HTR-8/SVneo (cell line): ENCODE measurements at regions not wholly inside any gene's neighbourhood (a gene's known extent, or its start where the extent isn't known, plus 50 kb on each side); places are given as distances from the start of the nearest gene placed in this dataset.
"Not testable (repeated sequence)": the region's sequence is repeated elsewhere in the genome, so short reads cannot be mapped to it uniquely, and the experiment has no call there.

ENCODE experiments used
- DNase-seq: peaks from one replicate; pipeline ENCODE4 v3.0.0; 2011; ENCODE audit warnings: low spot score, mixed read lengths; ENCODE audit not compliant: insufficient read length
- FAIRE-seq: peaks from 2 replicates; lab custom pipeline; 2011; peaks lifted over from hg19 to GRCh38; lab: Jason Lieb, UNC

- DNase-seq = no peak
- no peak for FAIRE-seq
Observed at GRCh38 chr6:48389146-48390043, 278.4 kb upstream of the PTCHD4 start.

- no peak for FAIRE-seq
Observed at GRCh38 chr6:48388044-48388443, 277.0 kb upstream of the PTCHD4 start.

GRCh38 chr6:48378884-48379407 lies 267.9 kb upstream of the PTCHD4 start:
- DNase-seq (no peak), FAIRE-seq (no peak)

More at GRCh38 chr6:48388044-48388443, 277.0 kb upstream of the PTCHD4 start:
- DNase-seq = no peak

- FAIRE-seq = no peak
- no peak for DNase-seq
Observed at GRCh38 chr6:48377115-48377514, 266.1 kb upstream of the PTCHD4 start.

GRCh38 chr6:48371226-48371625 lies 260.2 kb upstream of the PTCHD4 start:
- not testable (repeated sequence) for DNase-seq, FAIRE-seq

- no peak for FAIRE-seq
- no peak for DNase-seq
Observed at GRCh38 chr6:48369100-48369499, 258.1 kb upstream of the PTCHD4 start.

- FAIRE-seq = no peak
- no peak for DNase-seq
Observed at GRCh38 chr6:48325701-48326100, 214.7 kb upstream of the PTCHD4 start.

GRCh38 chr6:48318670-48319069 lies 207.7 kb upstream of the PTCHD4 start:
- no peak for DNase-seq
- FAIRE-seq = no peak

GRCh38 chr6:48315915-48316314 lies 204.9 kb upstream of the PTCHD4 start:
- no peak for DNase-seq
- FAIRE-seq = no peak

- DNase-seq = no peak
- FAIRE-seq = no peak
Observed at GRCh38 chr6:48315051-48315719, 204.2 kb upstream of the PTCHD4 start.

GRCh38 chr6:48311301-48311700 lies 200.3 kb upstream of the PTCHD4 start:
- DNase-seq (no peak), FAIRE-seq (no peak)

- FAIRE-seq (no peak), DNase-seq (no peak)
Observed at GRCh38 chr6:48307573-48307972, 196.6 kb upstream of the PTCHD4 start.

GRCh38 chr6:48290595-48290994 lies 179.6 kb upstream of the PTCHD4 start:
- FAIRE-seq = no peak
- DNase-seq = no peak

- no peak for DNase-seq
Observed at GRCh38 chr6:48289841-48290240, 178.8 kb upstream of the PTCHD4 start.

GRCh38 chr6:48281217-48281616 lies 170.2 kb upstream of the PTCHD4 start:
- FAIRE-seq (no peak), DNase-seq (no peak)

More at GRCh38 chr6:48289841-48290240, 178.8 kb upstream of the PTCHD4 start:
- FAIRE-seq = no peak

GRCh38 chr6:48280035-48280620 lies 169.1 kb upstream of the PTCHD4 start:
- FAIRE-seq (no peak), DNase-seq (no peak)

- DNase-seq = no peak
- FAIRE-seq = no peak
Observed at GRCh38 chr6:48278261-48278660, 167.3 kb upstream of the PTCHD4 start.

- FAIRE-seq = no peak
- no peak for DNase-seq
Observed at GRCh38 chr6:48272518-48272917, 161.5 kb upstream of the PTCHD4 start.

- DNase-seq = no peak
- no peak for FAIRE-seq
Observed at GRCh38 chr6:48255094-48255493, 144.1 kb upstream of the PTCHD4 start.

GRCh38 chr6:48249071-48249470 lies 138.1 kb upstream of the PTCHD4 start:
- FAIRE-seq = no peak
- DNase-seq = no peak

GRCh38 chr6:48243071-48243470 lies 132.1 kb upstream of the PTCHD4 start:
- FAIRE-seq = no peak
- no peak for DNase-seq
